ENCODE measurements at regions not wholly inside any gene's neighbourhood (a gene's known extent, or its start where the extent isn't known, plus 50 kb on each side); places are given as distances from the start of the nearest gene placed in this dataset. TPM values are rescaled to one million over a fixed set of nuclear protein-coding genes. Genes with fewer than 3 reads are reported as not detected.

GRCh38 chr2:49219741-49220140 is 65.4 kb upstream of the FSHR start:
- no peak overlapping the region for H3K9ac ChIP-seq (ENCODE audit: low read depth, low read length)
- no peaks in the 10 kb centered on the region for H3K36me3 ChIP-seq (ENCODE audit: insufficient read depth, low read length)
- H3K27me3 ChIP-seq (ENCODE audit: control insufficient read depth, insufficient read depth, low read length) = no peaks in the 10 kb centered on the region
- H3K4me2 ChIP-seq (ENCODE audit: low read length) = no peak overlapping the region
- H3K9me3 ChIP-seq (replicated peaks; ENCODE audit: low read length) = no peaks in the 10 kb centered on the region
- no peaks in the 10 kb centered on the region for H3K4me1 ChIP-seq (ENCODE audit: control insufficient read depth, insufficient read depth, low read length)
- no peak overlapping the region for H3K4me3 ChIP-seq (ENCODE audit: low read length)

- Histone ChIP-seq H3K4me2 (ENCODE audit: low read length) (no peak overlapping the region), H3K4me3 (ENCODE audit: low read length) (no peak overlapping the region), H3K4me1 (ENCODE audit: control insufficient read depth, insufficient read depth, low read length) (no peaks in the 10 kb centered on the region), H3K27me3 (ENCODE audit: control insufficient read depth, insufficient read depth, low read length) (no peaks in the 10 kb centered on the region), H3K36me3 (ENCODE audit: insufficient read depth, low read length) (no peaks in the 10 kb centered on the region), H3K9ac (ENCODE audit: low read depth, low read length) (no peak overlapping the region), H3K9me3 (replicated peaks; ENCODE audit: low read length) (no peaks in the 10 kb centered on the region)
These were observed 55.9 kb upstream of the FSHR start for GRCh38 chr2:49210191-49210590.

- Histone ChIP-seq H3K36me3 (ENCODE audit: insufficient read depth, low read length) (no peaks in the 10 kb centered on the region), H3K4me3 (ENCODE audit: low read length) (no peak overlapping the region), H3K9me3 (replicated peaks; ENCODE audit: low read length) (no peaks in the 10 kb centered on the region)
These were observed 52.9 kb upstream of the FSHR start for GRCh38 chr2:49207204-49207603.

More at GRCh38 chr2:49207204-49207603, 52.9 kb upstream of the FSHR start:
- Histone ChIP-seq H3K27me3 (ENCODE audit: control insufficient read depth, insufficient read depth, low read length) (no peaks in the 10 kb centered on the region), H3K4me1 (ENCODE audit: control insufficient read depth, insufficient read depth, low read length) (no peaks in the 10 kb centered on the region), H3K4me2 (ENCODE audit: low read length) (no peak overlapping the region), H3K9ac (ENCODE audit: low read depth, low read length) (no peak overlapping the region)

Small RNA genes lying in the stretch of these regions (small RNA-seq; reads per million reads assigned to genes)
- gene RNU6-439P = not detected

Data from skeletal muscle satellite cell (primary cell).